NCI-H2171 treated with DMSO at 0.1 percent for 48 hours (cell line): ENCODE measurements at regions not wholly inside any gene's neighbourhood (a gene's known extent, or its start where the extent isn't known, plus 50 kb on each side); places are given as distances from the start of the nearest gene placed in this dataset.
"Not testable (repeated sequence)": the region's sequence is repeated elsewhere in the genome, so short reads cannot be mapped to it uniquely, and the experiment has no call there.

Experiments used
- DNase-seq: peaks from one replicate; lab custom pipeline; 2025; lab: John Stamatoyannopoulos, UW

- DNase-seq = no peak
Observed at GRCh38 chr3:161694682-161695564, 198.3 kb downstream of the OTOL1 start.

- no peak for DNase-seq
Observed at GRCh38 chr3:161695811-161696210, 199.2 kb downstream of the OTOL1 start.

- DNase-seq = no peak
Observed at GRCh38 chr3:161700998-161701397, 204.4 kb downstream of the OTOL1 start.

GRCh38 chr3:161707253-161707652, 210.6 kb downstream of the OTOL1 start:
- not testable (repeated sequence) for DNase-seq

- no peak for DNase-seq
Observed at GRCh38 chr3:161713731-161714130, 217.1 kb downstream of the OTOL1 start.

GRCh38 chr3:161731968-161732367, 235.4 kb downstream of the OTOL1 start:
- no peak for DNase-seq

GRCh38 chr3:161737171-161737570, 240.6 kb downstream of the OTOL1 start:
- DNase-seq = no peak

GRCh38 chr3:161740421-161740820, 243.8 kb downstream of the OTOL1 start:
- no peak for DNase-seq

GRCh38 chr3:161744366-161744765, 247.8 kb downstream of the OTOL1 start:
- no peak for DNase-seq

- no peak for DNase-seq
Observed at GRCh38 chr3:161745741-161746140, 249.1 kb downstream of the OTOL1 start.

GRCh38 chr3:161748049-161748448, 251.4 kb downstream of the OTOL1 start:
- DNase-seq = no peak

- DNase-seq = no peak
Observed at GRCh38 chr3:161754420-161755053, 257.9 kb downstream of the OTOL1 start.

- DNase-seq = no peak
Observed at GRCh38 chr3:161759444-161759843, 262.8 kb downstream of the OTOL1 start.

GRCh38 chr3:161766331-161766730, 269.7 kb downstream of the OTOL1 start:
- no peak for DNase-seq

- DNase-seq = no peak
Observed at GRCh38 chr3:161770484-161771386, 274.1 kb downstream of the OTOL1 start.

GRCh38 chr3:161781381-161781780, 284.8 kb downstream of the OTOL1 start:
- no peak for DNase-seq

- no peak for DNase-seq
Observed at GRCh38 chr3:161793194-161793930, 296.8 kb downstream of the OTOL1 start.

GRCh38 chr3:161794551-161794950, 297.9 kb downstream of the OTOL1 start:
- DNase-seq = no peak

GRCh38 chr3:161796312-161796711, 299.7 kb downstream of the OTOL1 start:
- DNase-seq = no peak

- no peak for DNase-seq
Observed at GRCh38 chr3:161796780-161797179, 300.2 kb downstream of the OTOL1 start.

- no peak for DNase-seq
Observed at GRCh38 chr3:161798016-161798415, 301.4 kb downstream of the OTOL1 start.
